Activated naive CD4-positive, alpha-beta T cell treated with anti-CD3 and anti-CD28 coated beads, Interleukin-2, amount 10 ng/mL, durations not matched to agents 7 days and 5 days (primary cell): ENCODE measurements at regions not wholly inside any gene's neighbourhood (a gene's known extent, or its start where the extent isn't known, plus 50 kb on each side); places are given as distances from the start of the nearest gene placed in this dataset.

Experiments
- CTCF ChIA-PET: fragments of 350-600 bp; sonication (Branson Sonifier 250); formaldehyde crosslinking; loops from one replicate; lab custom pipeline; 2021; ENCODE audit warnings: antibody characterized with exemption; lab: Charles Lee
- DNase-seq: peaks from one replicate; pipeline ENCODE4 v3.0.0-alpha.2; 2020
- H3K27ac Mint-ChIP-seq: one replicate; pipeline ENCODE4 v1.8.0; 2021; ENCODE audit warnings: mild to moderate bottlenecking, moderate library complexity, mixed read lengths
- H3K27me3 Mint-ChIP-seq: one replicate; pipeline ENCODE4 v1.8.0; 2021; ENCODE audit warnings: mild to moderate bottlenecking, mixed read lengths
- H3K36me3 Mint-ChIP-seq: one replicate; pipeline ENCODE4 v1.8.0; 2021; ENCODE audit warnings: mixed read lengths
- H3K4me1 Mint-ChIP-seq: one replicate; pipeline ENCODE4 v1.8.0; 2021; ENCODE audit warnings: mixed read lengths
- H3K4me3 Mint-ChIP-seq: one replicate; pipeline ENCODE4 v1.8.0; 2021; ENCODE audit warnings: mild to moderate bottlenecking, moderate library complexity, mixed read lengths
- H3K9me3 Mint-ChIP-seq: one replicate; pipeline ENCODE4 v1.8.0; 2021; ENCODE audit warnings: mixed read lengths

GRCh38 chr13:108409730-108410129 lies 140.2 kb downstream of the TNFSF13B start:
- no peaks in the 10 kb centered on the region for H3K27me3 Mint-ChIP-seq
- H3K9me3 Mint-ChIP-seq = peaks cover 11% of the 10 kb centered on the region
- H3K4me1 Mint-ChIP-seq = peaks cover 53% of the 10 kb centered on the region
- CTCF ChIA-PET = no interaction called here
- peaks cover 4% of the 10 kb centered on the region for H3K36me3 Mint-ChIP-seq
- DNase-seq = no peak
- peak overlapping the region; percentile 78 for H3K27ac Mint-ChIP-seq
- no peak overlapping the region for H3K4me3 Mint-ChIP-seq

GRCh38 chr13:108419768-108420167 lies 150.2 kb downstream of the TNFSF13B start:
- Mint-ChIP-seq H3K4me1 (peaks cover 4% of the 10 kb centered on the region), H3K27me3 (no peaks in the 10 kb centered on the region), H3K27ac (no peak overlapping the region), H3K9me3 (peaks cover 7% of the 10 kb centered on the region), H3K36me3 (no peaks in the 10 kb centered on the region), H3K4me3 (no peak overlapping the region)
- DNase-seq = no peak
- CTCF ChIA-PET = no interaction called here

GRCh38 chr13:108425056-108425455 lies 155.5 kb downstream of the TNFSF13B start:
- Mint-ChIP-seq H3K27ac (no peak overlapping the region), H3K4me1 (no peaks in the 10 kb centered on the region), H3K36me3 (no peaks in the 10 kb centered on the region), H3K4me3 (no peak overlapping the region), H3K9me3 (no peaks in the 10 kb centered on the region), H3K27me3 (no peaks in the 10 kb centered on the region)
- CTCF ChIA-PET = no interaction called here
- no peak for DNase-seq

GRCh38 chr13:108426893-108427292 lies 157.4 kb downstream of the TNFSF13B start:
- no peaks in the 10 kb centered on the region for H3K9me3 Mint-ChIP-seq

GRCh38 chr13:108427355-108427754 lies 157.8 kb downstream of the TNFSF13B start:
- H3K9me3 Mint-ChIP-seq = no peaks in the 10 kb centered on the region
- no peak overlapping the region for H3K27ac Mint-ChIP-seq
- no peaks in the 10 kb centered on the region for H3K36me3 Mint-ChIP-seq
- no peaks in the 10 kb centered on the region for H3K4me1 Mint-ChIP-seq
- no peak for DNase-seq
- CTCF ChIA-PET = interaction anchor here (1.1 kb wide), 1 partner anchor 16 kb away, joined by 3 read pairs; no protein-coding TSS in a partner anchor
- no peaks in the 10 kb centered on the region for H3K27me3 Mint-ChIP-seq
- no peak overlapping the region for H3K4me3 Mint-ChIP-seq

More at GRCh38 chr13:108426893-108427292, 157.4 kb downstream of the TNFSF13B start:
- Mint-ChIP-seq H3K27ac (no peak overlapping the region), H3K36me3 (no peaks in the 10 kb centered on the region), H3K4me1 (no peaks in the 10 kb centered on the region), H3K27me3 (no peaks in the 10 kb centered on the region), H3K4me3 (no peak overlapping the region)
- CTCF ChIA-PET = interaction anchor here (1.1 kb wide), 1 partner anchor 16 kb away, joined by 3 read pairs; no protein-coding TSS in a partner anchor
- no peak for DNase-seq

- Mint-ChIP-seq H3K4me3 (no peak overlapping the region), H3K27me3 (no peaks in the 10 kb centered on the region), H3K4me1 (no peaks in the 10 kb centered on the region), H3K27ac (no peak overlapping the region), H3K36me3 (no peaks in the 10 kb centered on the region), H3K9me3 (no peaks in the 10 kb centered on the region)
- CTCF ChIA-PET = no interaction called here
- DNase-seq = no peak
Observed at GRCh38 chr13:108428691-108429090, 159.2 kb downstream of the TNFSF13B start.

GRCh38 chr13:108433976-108434755 lies 164.6 kb downstream of the TNFSF13B start:
- Mint-ChIP-seq H3K4me3 (no peak overlapping the region), H3K4me1 (no peaks in the 10 kb centered on the region), H3K9me3 (no peaks in the 10 kb centered on the region), H3K36me3 (no peaks in the 10 kb centered on the region), H3K27ac (no peak overlapping the region), H3K27me3 (no peaks in the 10 kb centered on the region)
- CTCF ChIA-PET = no interaction called here
- no peak for DNase-seq

- Mint-ChIP-seq H3K27ac (no peak overlapping the region), H3K9me3 (no peaks in the 10 kb centered on the region), H3K36me3 (no peaks in the 10 kb centered on the region), H3K27me3 (no peaks in the 10 kb centered on the region), H3K4me3 (no peak overlapping the region), H3K4me1 (no peaks in the 10 kb centered on the region)
- CTCF ChIA-PET = no interaction called here
- no peak for DNase-seq
Observed at GRCh38 chr13:108435393-108436149, 166.1 kb downstream of the TNFSF13B start.

- Mint-ChIP-seq H3K9me3 (no peaks in the 10 kb centered on the region), H3K4me3 (no peak overlapping the region), H3K27ac (no peak overlapping the region), H3K4me1 (no peaks in the 10 kb centered on the region), H3K27me3 (no peaks in the 10 kb centered on the region), H3K36me3 (no peaks in the 10 kb centered on the region)
- CTCF ChIA-PET = no interaction called here
- DNase-seq = no peak
Observed at GRCh38 chr13:108437496-108437895, 168.0 kb downstream of the TNFSF13B start.

- no peaks in the 10 kb centered on the region for H3K4me1 Mint-ChIP-seq
- DNase-seq = no peak
- no peaks in the 10 kb centered on the region for H3K27me3 Mint-ChIP-seq
- H3K27ac Mint-ChIP-seq = no peak overlapping the region
- CTCF ChIA-PET = no interaction called here
- no peaks in the 10 kb centered on the region for H3K36me3 Mint-ChIP-seq
- no peak overlapping the region for H3K4me3 Mint-ChIP-seq
- H3K9me3 Mint-ChIP-seq = no peaks in the 10 kb centered on the region
Observed at GRCh38 chr13:108439556-108439955, 170.0 kb downstream of the TNFSF13B start.

- Mint-ChIP-seq H3K27me3 (no peaks in the 10 kb centered on the region), H3K4me3 (no peak overlapping the region), H3K27ac (no peak overlapping the region), H3K36me3 (no peaks in the 10 kb centered on the region), H3K4me1 (no peaks in the 10 kb centered on the region), H3K9me3 (no peaks in the 10 kb centered on the region)
- CTCF ChIA-PET = no interaction called here
- no peak for DNase-seq
Observed at GRCh38 chr13:108444448-108444847, 174.9 kb downstream of the TNFSF13B start.

- no peak for DNase-seq
- H3K36me3 Mint-ChIP-seq = no peaks in the 10 kb centered on the region
- no peak overlapping the region for H3K27ac Mint-ChIP-seq
- CTCF ChIA-PET = no interaction called here
- H3K4me1 Mint-ChIP-seq = no peaks in the 10 kb centered on the region
- H3K4me3 Mint-ChIP-seq = no peak overlapping the region
- H3K9me3 Mint-ChIP-seq = peaks cover 2% of the 10 kb centered on the region
- H3K27me3 Mint-ChIP-seq = no peaks in the 10 kb centered on the region
Observed at GRCh38 chr13:108448891-108449290, 179.4 kb downstream of the TNFSF13B start.

- peaks cover 2% of the 10 kb centered on the region for H3K9me3 Mint-ChIP-seq
Observed at GRCh38 chr13:108451121-108451520, 178.3 kb upstream of the MYO16 start.

GRCh38 chr13:108455320-108455719 lies 174.1 kb upstream of the MYO16 start:
- Mint-ChIP-seq H3K9me3 (peaks cover 2% of the 10 kb centered on the region), H3K36me3 (no peaks in the 10 kb centered on the region), H3K4me3 (no peak overlapping the region), H3K4me1 (no peaks in the 10 kb centered on the region), H3K27me3 (peaks cover 5% of the 10 kb centered on the region), H3K27ac (no peak overlapping the region)
- no peak for DNase-seq
- CTCF ChIA-PET = interaction anchor here (0.5 kb wide), 1 partner anchor 459 kb away, joined by 3 read pairs; no protein-coding TSS in a partner anchor

More at GRCh38 chr13:108451121-108451520, 178.3 kb upstream of the MYO16 start:
- CTCF ChIA-PET = no interaction called here
- H3K4me3 Mint-ChIP-seq = no peak overlapping the region
- DNase-seq = no peak
- no peaks in the 10 kb centered on the region for H3K36me3 Mint-ChIP-seq
- no peak overlapping the region for H3K27ac Mint-ChIP-seq
- H3K4me1 Mint-ChIP-seq = no peaks in the 10 kb centered on the region
- H3K27me3 Mint-ChIP-seq = no peaks in the 10 kb centered on the region

- Mint-ChIP-seq H3K36me3 (no peaks in the 10 kb centered on the region), H3K9me3 (no peaks in the 10 kb centered on the region), H3K27ac (no peak overlapping the region), H3K27me3 (peaks cover 5% of the 10 kb centered on the region), H3K4me1 (no peaks in the 10 kb centered on the region), H3K4me3 (no peak overlapping the region)
- CTCF ChIA-PET = no interaction called here
- DNase-seq = no peak
Observed at GRCh38 chr13:108460043-108460442, 169.4 kb upstream of the MYO16 start.
